Kidney capillary endothelial cell (primary cell): ENCODE measurements at regions not wholly inside any gene's neighbourhood (a gene's known extent, or its start where the extent isn't known, plus 50 kb on each side); places are given as distances from the start of the nearest gene placed in this dataset.
"Not testable (repeated sequence)": the region's sequence is repeated elsewhere in the genome, so short reads cannot be mapped to it uniquely, and the experiment has no call there.

Experiments used
- DNase-seq: peaks from one replicate; pipeline ENCODE4 v3.0.0-alpha.2; 2018; ENCODE audit warnings: low spot score

- no peak for DNase-seq
Observed at GRCh38 chr5:97488126-97488668, 305.1 kb upstream of the RIOK2 start.

GRCh38 chr5:97489010-97489840 is 306.2 kb upstream of the RIOK2 start:
- DNase-seq: no peak

- DNase-seq: no peak
Observed at GRCh38 chr5:97494465-97494864, 311.4 kb upstream of the RIOK2 start.

- no peak for DNase-seq
Observed at GRCh38 chr5:97495301-97495700, 312.3 kb upstream of the RIOK2 start.

GRCh38 chr5:97496037-97496436 is 313.0 kb upstream of the RIOK2 start:
- no peak for DNase-seq

GRCh38 chr5:97498657-97499056 is 315.6 kb upstream of the RIOK2 start:
- no peak for DNase-seq

- DNase-seq: no peak
Observed at GRCh38 chr5:97499605-97500004, 316.6 kb upstream of the RIOK2 start.

- DNase-seq: no peak
Observed at GRCh38 chr5:97501286-97501964, 318.4 kb upstream of the RIOK2 start.

- DNase-seq: no peak
Observed at GRCh38 chr5:97501965-97502305, 318.9 kb upstream of the RIOK2 start.

GRCh38 chr5:97508864-97509263 is 325.8 kb upstream of the RIOK2 start:
- no peak for DNase-seq

GRCh38 chr5:97519565-97519964 is 336.5 kb upstream of the RIOK2 start:
- not testable (repeated sequence) for DNase-seq

- DNase-seq: not testable (repeated sequence)
Observed at GRCh38 chr5:97523336-97523735, 340.3 kb upstream of the RIOK2 start.

GRCh38 chr5:97525780-97526179 is 342.7 kb upstream of the RIOK2 start:
- DNase-seq: no peak

- no peak for DNase-seq
Observed at GRCh38 chr5:97528941-97529340, 345.9 kb upstream of the RIOK2 start.

- DNase-seq: no peak
Observed at GRCh38 chr5:97529354-97529985, 346.4 kb upstream of the RIOK2 start.

- no peak for DNase-seq
Observed at GRCh38 chr5:97531549-97531948, 348.5 kb upstream of the RIOK2 start.

GRCh38 chr5:97534166-97534565 is 351.1 kb upstream of the RIOK2 start:
- no peak for DNase-seq

GRCh38 chr5:97536683-97537082 is 353.6 kb upstream of the RIOK2 start:
- no peak for DNase-seq

- peak; percentile 36 for DNase-seq
Observed at GRCh38 chr5:97538912-97539311, 355.9 kb upstream of the RIOK2 start.

GRCh38 chr5:97541864-97542263 is 358.8 kb upstream of the RIOK2 start:
- DNase-seq: no peak

GRCh38 chr5:97542469-97542868 is 359.4 kb upstream of the RIOK2 start:
- no peak for DNase-seq

GRCh38 chr5:97543166-97543565 is 360.1 kb upstream of the RIOK2 start:
- no peak for DNase-seq

- DNase-seq: no peak
Observed at GRCh38 chr5:97544240-97544639, 361.2 kb upstream of the RIOK2 start.
